ENCODE measurements at regions not wholly inside any gene's neighbourhood (a gene's known extent, or its start where the extent isn't known, plus 50 kb on each side); places are given as distances from the start of the nearest gene placed in this dataset.

DNA sequence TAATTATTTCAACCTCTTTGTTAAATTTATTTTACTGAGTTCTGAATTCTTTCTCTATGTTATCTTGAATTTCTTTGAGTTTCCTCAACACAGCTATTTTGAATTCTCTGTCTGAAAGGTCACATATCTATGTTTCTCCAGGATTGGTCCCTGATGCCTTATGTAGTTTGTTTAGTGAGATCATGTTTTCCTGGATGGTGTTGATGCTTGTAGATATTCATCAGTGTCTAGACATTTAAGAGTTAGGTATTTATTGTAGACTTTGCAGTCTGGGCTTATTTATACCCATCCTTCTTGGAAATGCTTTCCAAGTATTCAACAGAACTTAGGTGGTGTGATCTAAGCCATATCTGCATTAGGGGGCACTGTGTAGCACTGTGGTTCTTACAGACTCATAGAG, 70.2 kb upstream of the SLC27A6 start:
- H3K79me2 ChIP-seq (ENCODE audit: insufficient read depth) = no peaks in the 10 kb centered on the region
- no peaks in the 10 kb centered on the region for H3F3A ChIP-seq (replicated peaks; ENCODE audit: insufficient read depth)
- DNase-seq = no peak
- H3K9me2 ChIP-seq = no peaks in the 10 kb centered on the region
- no peak overlapping the region for H3K4me2 ChIP-seq
- no peaks in the 10 kb centered on the region for H3K27me3 ChIP-seq (ENCODE audit: insufficient read depth)
- no peak overlapping the region for H3K27ac ChIP-seq (ENCODE audit: low read depth in 2 of 2, low read length in 1 of 2)
- no peaks in the 10 kb centered on the region for H3K4me1 ChIP-seq (ENCODE audit: control insufficient read depth in 1 of 2, insufficient read depth in 2 of 2, low read depth in 1 of 2, low read length in 1 of 2)
- no peak overlapping the region for H2AFZ ChIP-seq (ENCODE audit: low read depth)
- H3K9me3 ChIP-seq = no peaks in the 10 kb centered on the region
- TF ChIP-seq RFX5 (IDR thresholded peaks at IDR 0.05; ENCODE audit: low read length) (no peak), SIN3A (IDR thresholded peaks at IDR 0.05; ENCODE audit: borderline replicate concordance, low read depth, low read length) (no peak), RCOR1 (IDR thresholded peaks at IDR 0.05; ENCODE audit: low read length) (no peak), RXRA (IDR thresholded peaks at IDR 0.05; ENCODE audit: borderline replicate concordance, low read depth) (no peak), NRF1 (IDR thresholded peaks at IDR 0.05; ENCODE audit: low read depth, low read length) (no peak), FOSL2 (IDR thresholded peaks at IDR 0.05; ENCODE audit: borderline replicate concordance, low read depth) (no peak), NFIC (IDR thresholded peaks at IDR 0.05; ENCODE audit: borderline replicate concordance) (no peak), CHD2 (IDR thresholded peaks at IDR 0.05; ENCODE audit: low read length, partially characterized antibody) (no peak), FOXM1 (IDR thresholded peaks at IDR 0.05; ENCODE audit: low read depth) (no peak), JUND (IDR thresholded peaks at IDR 0.05) (no peak), FOXJ3 (CRISPR knock-in tag; IDR thresholded peaks at IDR 0.05) (no peak), GABPA (IDR thresholded peaks at IDR 0.05; ENCODE audit: low read depth) (no peak), ELF1 (IDR thresholded peaks at IDR 0.05) (no peak), POLR2AphosphoS5 (IDR thresholded peaks at IDR 0.05; ENCODE audit: low read depth, low read length) (no peak)
- TF ChIP-seq, protein P1, sequence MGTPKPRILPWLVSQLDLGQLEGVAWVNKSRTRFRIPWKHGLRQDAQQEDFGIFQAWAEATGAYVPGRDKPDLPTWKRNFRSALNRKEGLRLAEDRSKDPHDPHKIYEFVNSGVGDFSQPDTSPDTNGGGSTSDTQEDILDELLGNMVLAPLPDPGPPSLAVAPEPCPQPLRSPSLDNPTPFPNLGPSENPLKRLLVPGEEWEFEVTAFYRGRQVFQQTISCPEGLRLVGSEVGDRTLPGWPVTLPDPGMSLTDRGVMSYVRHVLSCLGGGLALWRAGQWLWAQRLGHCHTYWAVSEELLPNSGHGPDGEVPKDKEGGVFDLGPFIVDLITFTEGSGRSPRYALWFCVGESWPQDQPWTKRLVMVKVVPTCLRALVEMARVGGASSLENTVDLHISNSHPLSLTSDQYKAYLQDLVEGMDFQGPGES (IDR thresholded peaks at IDR 0.05; ENCODE audit: low read depth, low read length) = no peak
- TF ChIP-seq, protein P2, sequence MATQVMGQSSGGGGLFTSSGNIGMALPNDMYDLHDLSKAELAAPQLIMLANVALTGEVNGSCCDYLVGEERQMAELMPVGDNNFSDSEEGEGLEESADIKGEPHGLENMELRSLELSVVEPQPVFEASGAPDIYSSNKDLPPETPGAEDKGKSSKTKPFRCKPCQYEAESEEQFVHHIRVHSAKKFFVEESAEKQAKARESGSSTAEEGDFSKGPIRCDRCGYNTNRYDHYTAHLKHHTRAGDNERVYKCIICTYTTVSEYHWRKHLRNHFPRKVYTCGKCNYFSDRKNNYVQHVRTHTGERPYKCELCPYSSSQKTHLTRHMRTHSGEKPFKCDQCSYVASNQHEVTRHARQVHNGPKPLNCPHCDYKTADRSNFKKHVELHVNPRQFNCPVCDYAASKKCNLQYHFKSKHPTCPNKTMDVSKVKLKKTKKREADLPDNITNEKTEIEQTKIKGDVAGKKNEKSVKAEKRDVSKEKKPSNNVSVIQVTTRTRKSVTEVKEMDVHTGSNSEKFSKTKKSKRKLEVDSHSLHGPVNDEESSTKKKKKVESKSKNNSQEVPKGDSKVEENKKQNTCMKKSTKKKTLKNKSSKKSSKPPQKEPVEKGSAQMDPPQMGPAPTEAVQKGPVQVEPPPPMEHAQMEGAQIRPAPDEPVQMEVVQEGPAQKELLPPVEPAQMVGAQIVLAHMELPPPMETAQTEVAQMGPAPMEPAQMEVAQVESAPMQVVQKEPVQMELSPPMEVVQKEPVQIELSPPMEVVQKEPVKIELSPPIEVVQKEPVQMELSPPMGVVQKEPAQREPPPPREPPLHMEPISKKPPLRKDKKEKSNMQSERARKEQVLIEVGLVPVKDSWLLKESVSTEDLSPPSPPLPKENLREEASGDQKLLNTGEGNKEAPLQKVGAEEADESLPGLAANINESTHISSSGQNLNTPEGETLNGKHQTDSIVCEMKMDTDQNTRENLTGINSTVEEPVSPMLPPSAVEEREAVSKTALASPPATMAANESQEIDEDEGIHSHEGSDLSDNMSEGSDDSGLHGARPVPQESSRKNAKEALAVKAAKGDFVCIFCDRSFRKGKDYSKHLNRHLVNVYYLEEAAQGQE (IDR thresholded peaks at IDR 0.05; ENCODE audit: low read depth, low read length) = no peak
- ChIA-PET CTCF (no interaction called here), POLR2A (no interaction called here)
- H3K9ac ChIP-seq = no peak overlapping the region
- H3K4me3 ChIP-seq (ENCODE audit: low read depth in 2 of 2, low read length in 1 of 2) = no peak overlapping the region
- H4K20me1 ChIP-seq (ENCODE audit: insufficient read depth) = no peaks in the 10 kb centered on the region
- no peaks in the 10 kb centered on the region for H3K36me3 ChIP-seq (replicated peaks in 1 of 2; ENCODE audit: control insufficient read depth in 1 of 2, insufficient read depth in 2 of 2, low read length in 1 of 2)

DNA sequence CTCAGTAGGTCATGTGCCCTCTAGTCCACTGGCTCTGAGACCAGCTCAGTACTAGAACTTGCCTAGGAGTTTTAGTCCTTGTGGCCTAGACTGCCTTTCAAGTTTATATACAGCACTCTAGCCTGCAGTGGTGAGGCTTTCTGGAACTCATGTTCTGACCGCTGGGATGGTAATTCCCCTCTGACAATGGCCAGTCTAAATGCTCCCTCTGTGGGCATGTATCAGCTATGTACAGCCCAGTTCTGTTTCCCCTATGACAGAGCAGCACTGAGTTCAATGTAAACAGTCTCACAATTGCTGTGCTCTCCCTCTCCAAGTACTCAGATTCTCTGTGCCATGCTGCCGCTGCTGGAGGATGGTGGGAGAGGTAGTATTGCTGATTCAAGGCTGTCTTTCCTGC, 68.6 kb upstream of the SLC27A6 start:
- Histone ChIP-seq H3F3A (replicated peaks; ENCODE audit: insufficient read depth) (no peaks in the 10 kb centered on the region), H3K79me2 (ENCODE audit: insufficient read depth) (no peaks in the 10 kb centered on the region), H3K27me3 (ENCODE audit: insufficient read depth) (no peaks in the 10 kb centered on the region), H3K4me2 (no peak overlapping the region), H3K36me3 (replicated peaks in 1 of 2; ENCODE audit: control insufficient read depth in 1 of 2, insufficient read depth in 2 of 2, low read length in 1 of 2) (no peaks in the 10 kb centered on the region), H2AFZ (ENCODE audit: low read depth) (no peak overlapping the region), H3K4me1 (ENCODE audit: control insufficient read depth in 1 of 2, insufficient read depth in 2 of 2, low read depth in 1 of 2, low read length in 1 of 2) (no peaks in the 10 kb centered on the region), H3K9me3 (no peaks in the 10 kb centered on the region), H4K20me1 (ENCODE audit: insufficient read depth) (no peaks in the 10 kb centered on the region), H3K9me2 (no peaks in the 10 kb centered on the region), H3K4me3 (ENCODE audit: low read depth in 2 of 2, low read length in 1 of 2) (no peak overlapping the region), H3K9ac (no peak overlapping the region), H3K27ac (ENCODE audit: low read depth in 2 of 2, low read length in 1 of 2) (no peak overlapping the region)
- WGBS (ENCODE audit: low lambda C conversion rate) = 50% methylated on average over 2 of the region's 2 CpGs
- TF ChIP-seq NFIC (IDR thresholded peaks at IDR 0.05; ENCODE audit: borderline replicate concordance) = no peak
- no peak for TF ChIP-seq YY1 (IDR thresholded peaks at IDR 0.05; ENCODE audit: low read depth)
- TF ChIP-seq JUND (IDR thresholded peaks at IDR 0.05) = no peak
- DNase-seq = no peak
- CTCF ChIA-PET = interaction anchor here (0.9 to 1.1 kb wide), 3 partner anchors 9 to 875 kb away, joined by 4 to 5 read pairs (median 4); no protein-coding TSS in a partner anchor
- POLR2A ChIA-PET = no interaction called here
